ENCODE measurements at regions not wholly inside any gene's neighbourhood (a gene's known extent, or its start where the extent isn't known, plus 50 kb on each side); places are given as distances from the start of the nearest gene placed in this dataset.
"Not testable (repeated sequence)": the region's sequence is repeated elsewhere in the genome, so short reads cannot be mapped to it uniquely, and the experiment has no call there.

GRCh38 chr14:53247596-53248370 is 94.7 kb upstream of the DDHD1 start:
- H3K27me3 ChIP-seq (ENCODE audit: insufficient read depth, poor library complexity, severe bottlenecking): no peaks in the 10 kb centered on the region
- no peak overlapping the region for H3K4me3 ChIP-seq (replicated peaks; ENCODE audit: insufficient read depth, low read length)
- TF ChIP-seq POLR2AphosphoS5 (IDR thresholded peaks at IDR 0.05; ENCODE audit: low read depth) (no peak), GABPA (IDR thresholded peaks at IDR 0.05; ENCODE audit: low read depth) (no peak), REST (IDR thresholded peaks at IDR 0.05; ENCODE audit: insufficient replicate concordance, low read depth) (no peak), CTCF (IDR thresholded peaks at IDR 0.05; ENCODE audit: insufficient read depth, low read length) (no peak)
- no peak overlapping the region for H3K27ac ChIP-seq (replicated peaks)
- no peak for DNase-seq (ENCODE audit: low read depth in 1 of 2, low spot score in 1 of 2)

- H3K27ac ChIP-seq (replicated peaks); H3K27me3 ChIP-seq (ENCODE audit: insufficient read depth, poor library complexity, severe bottlenecking); H3K4me3 ChIP-seq (replicated peaks; ENCODE audit: insufficient read depth, low read length); DNase-seq (ENCODE audit: low read depth in 1 of 2, low spot score in 1 of 2): not testable (repeated sequence)
These were observed 89.8 kb upstream of the DDHD1 start for GRCh38 chr14:53242898-53243297.

GRCh38 chr14:53237488-53237887 is 84.4 kb upstream of the DDHD1 start:
- Histone ChIP-seq H3K4me3 (replicated peaks; ENCODE audit: insufficient read depth, low read length) (no peak overlapping the region), H3K27me3 (ENCODE audit: insufficient read depth, poor library complexity, severe bottlenecking) (no peaks in the 10 kb centered on the region), H3K27ac (replicated peaks) (no peak overlapping the region)
- TF ChIP-seq CTCF (IDR thresholded peaks at IDR 0.05; ENCODE audit: insufficient read depth, low read length) (no peak), REST (IDR thresholded peaks at IDR 0.05; ENCODE audit: insufficient replicate concordance, low read depth) (no peak), SPI1 (IDR thresholded peaks at IDR 0.05; ENCODE audit: borderline replicate concordance, low read depth) (no peak), GABPA (IDR thresholded peaks at IDR 0.05; ENCODE audit: low read depth) (no peak), POLR2AphosphoS5 (IDR thresholded peaks at IDR 0.05; ENCODE audit: low read depth) (no peak)
- no peak for DNase-seq (ENCODE audit: low read depth in 1 of 2, low spot score in 1 of 2)

- DNase-seq (ENCODE audit: low read depth in 1 of 2, low spot score in 1 of 2): no peak
- TF ChIP-seq POLR2AphosphoS5 (IDR thresholded peaks at IDR 0.05; ENCODE audit: low read depth) (no peak), REST (IDR thresholded peaks at IDR 0.05; ENCODE audit: insufficient replicate concordance, low read depth) (no peak), GABPA (IDR thresholded peaks at IDR 0.05; ENCODE audit: low read depth) (no peak), SPI1 (IDR thresholded peaks at IDR 0.05; ENCODE audit: borderline replicate concordance, low read depth) (no peak), CTCF (IDR thresholded peaks at IDR 0.05; ENCODE audit: insufficient read depth, low read length) (no peak)
- Histone ChIP-seq H3K27ac (replicated peaks) (no peak overlapping the region), H3K4me3 (replicated peaks; ENCODE audit: insufficient read depth, low read length) (no peak overlapping the region), H3K27me3 (ENCODE audit: insufficient read depth, poor library complexity, severe bottlenecking) (no peaks in the 10 kb centered on the region)
These were observed 83.6 kb upstream of the DDHD1 start for GRCh38 chr14:53236708-53237107.

All from HL-60 (cell line).